KMS-11 (cell line): ENCODE measurements at regions not wholly inside any gene's neighbourhood (a gene's known extent, or its start where the extent isn't known, plus 50 kb on each side); places are given as distances from the start of the nearest gene placed in this dataset.

ENCODE experiments used
- H2AFZ ChIP-seq: fragments of 200-600 bp; sonication (generic); 2 replicates; pipeline ENCODE4 v1.6.1; 2016; ENCODE audit warnings: antibody characterized with exemption, mixed run types, low read depth
- H3K27ac ChIP-seq: fragments of 200-600 bp; sonication (generic); 2 replicates; pipeline ENCODE4 v1.6.1; 2016; ENCODE audit warnings: mild to moderate bottlenecking, mixed run types
- H3K27me3 ChIP-seq: fragments of 200-600 bp; sonication (generic); 2 replicates; pipeline ENCODE4 v1.6.1; 2017; ENCODE audit warnings: mild to moderate bottlenecking, low read depth, mixed run types, moderate library complexity; ENCODE audit not compliant: insufficient read depth
- H3K36me3 ChIP-seq: fragments of 200-600 bp; sonication (generic); 2 replicates; pipeline ENCODE4 v1.6.1; 2017; ENCODE audit warnings: mild to moderate bottlenecking, mixed run types; ENCODE audit not compliant: insufficient read depth
- H3K4me1 ChIP-seq: fragments of 200-600 bp; sonication (generic); 2 replicates; pipeline ENCODE4 v1.6.1; 2016; ENCODE audit warnings: mild to moderate bottlenecking, low read depth, mixed run types; ENCODE audit not compliant: poor library complexity, severe bottlenecking
- H3K4me2 ChIP-seq: fragments of 200-600 bp; sonication (generic); 2 replicates; pipeline ENCODE4 v1.7.0; 2016; ENCODE audit warnings: mild to moderate bottlenecking, mixed run types
- H3K4me3 ChIP-seq: fragments of 200-600 bp; sonication (generic); IDR thresholded peaks from 2 replicates; pipeline ENCODE4 v1.6.1; 2017; ENCODE audit warnings: low read depth, low read length, mixed read lengths; ENCODE audit not compliant: insufficient read depth
- H3K79me2 ChIP-seq: fragments of 200-600 bp; sonication (generic); 2 replicates; pipeline ENCODE4 v1.6.1; 2016; ENCODE audit warnings: low read depth, mixed run types; ENCODE audit not compliant: insufficient read depth
- H3K9ac ChIP-seq: fragments of 200-600 bp; sonication (generic); 2 replicates; pipeline ENCODE4 v1.6.1; 2016; ENCODE audit warnings: mild to moderate bottlenecking, mixed run types
- H4K20me1 ChIP-seq: fragments of 200-600 bp; sonication (generic); 2 replicates; pipeline ENCODE4 v1.6.1; 2016; ENCODE audit warnings: mild to moderate bottlenecking, mixed run types; ENCODE audit not compliant: insufficient read depth
- TF ChIP-seq, protein P1 (sequence below): fragments of 200-600 bp; sonication (generic); conservative IDR thresholded peaks from 2 replicates; pipeline ENCODE4 v1.6.1; 2017; ENCODE audit warnings: low read depth, mild to moderate bottlenecking, antibody characterized with exemption, low read length, moderate library complexity, mixed read lengths

DNA sequence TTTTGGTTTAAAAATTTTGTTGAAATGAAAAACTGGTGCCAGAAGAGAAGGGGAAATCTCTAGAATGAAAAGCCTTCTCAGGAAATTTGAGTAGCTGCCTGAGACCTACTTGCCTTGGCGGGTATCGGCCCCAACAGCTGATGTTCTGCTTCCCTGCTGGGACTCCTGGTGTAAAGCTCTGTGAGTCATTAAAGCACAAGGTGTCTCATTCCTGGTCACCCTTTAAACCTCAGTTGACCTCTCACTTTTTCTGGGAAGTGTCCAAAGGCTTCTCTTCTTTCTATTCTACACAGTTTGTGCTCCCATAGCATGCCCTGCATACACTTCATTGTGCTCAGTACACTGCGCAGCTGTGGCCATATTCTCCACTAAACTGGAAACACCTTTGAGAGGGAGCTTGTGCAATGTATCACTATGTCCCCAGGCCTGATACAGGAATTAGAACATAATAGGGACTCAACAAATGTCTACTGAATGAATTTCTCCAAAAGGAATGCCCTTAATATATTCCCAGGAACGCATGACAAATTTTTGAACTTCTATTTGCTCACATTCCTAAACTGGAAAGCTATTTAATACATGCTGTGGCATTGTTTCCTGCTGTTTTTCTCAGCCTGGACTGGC lies 303.9 kb downstream of the SDHAF3 start:
- Histone ChIP-seq H3K79me2 (no peaks in the 10 kb centered on the region), H4K20me1 (no peaks in the 10 kb centered on the region), H2AFZ (no peak overlapping the region), H3K9ac (no peak overlapping the region), H3K36me3 (no peaks in the 10 kb centered on the region), H3K4me3 (no peak overlapping the region), H3K4me2 (no peak overlapping the region), H3K4me1 (no peaks in the 10 kb centered on the region), H3K27ac (no peak overlapping the region), H3K27me3 (no peaks in the 10 kb centered on the region)
- TF ChIP-seq, protein P1, sequence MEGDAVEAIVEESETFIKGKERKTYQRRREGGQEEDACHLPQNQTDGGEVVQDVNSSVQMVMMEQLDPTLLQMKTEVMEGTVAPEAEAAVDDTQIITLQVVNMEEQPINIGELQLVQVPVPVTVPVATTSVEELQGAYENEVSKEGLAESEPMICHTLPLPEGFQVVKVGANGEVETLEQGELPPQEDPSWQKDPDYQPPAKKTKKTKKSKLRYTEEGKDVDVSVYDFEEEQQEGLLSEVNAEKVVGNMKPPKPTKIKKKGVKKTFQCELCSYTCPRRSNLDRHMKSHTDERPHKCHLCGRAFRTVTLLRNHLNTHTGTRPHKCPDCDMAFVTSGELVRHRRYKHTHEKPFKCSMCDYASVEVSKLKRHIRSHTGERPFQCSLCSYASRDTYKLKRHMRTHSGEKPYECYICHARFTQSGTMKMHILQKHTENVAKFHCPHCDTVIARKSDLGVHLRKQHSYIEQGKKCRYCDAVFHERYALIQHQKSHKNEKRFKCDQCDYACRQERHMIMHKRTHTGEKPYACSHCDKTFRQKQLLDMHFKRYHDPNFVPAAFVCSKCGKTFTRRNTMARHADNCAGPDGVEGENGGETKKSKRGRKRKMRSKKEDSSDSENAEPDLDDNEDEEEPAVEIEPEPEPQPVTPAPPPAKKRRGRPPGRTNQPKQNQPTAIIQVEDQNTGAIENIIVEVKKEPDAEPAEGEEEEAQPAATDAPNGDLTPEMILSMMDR: no peak

GRCh38 chr7:97422046-97422445 lies 304.5 kb downstream of the SDHAF3 start:
- Histone ChIP-seq H3K9ac (no peak overlapping the region), H3K4me2 (no peak overlapping the region), H3K4me1 (no peaks in the 10 kb centered on the region), H2AFZ (no peak overlapping the region), H3K27me3 (no peaks in the 10 kb centered on the region), H4K20me1 (no peaks in the 10 kb centered on the region), H3K36me3 (no peaks in the 10 kb centered on the region), H3K79me2 (no peaks in the 10 kb centered on the region), H3K4me3 (no peak overlapping the region), H3K27ac (no peak overlapping the region)
- TF ChIP-seq, protein P1: no peak

DNA sequence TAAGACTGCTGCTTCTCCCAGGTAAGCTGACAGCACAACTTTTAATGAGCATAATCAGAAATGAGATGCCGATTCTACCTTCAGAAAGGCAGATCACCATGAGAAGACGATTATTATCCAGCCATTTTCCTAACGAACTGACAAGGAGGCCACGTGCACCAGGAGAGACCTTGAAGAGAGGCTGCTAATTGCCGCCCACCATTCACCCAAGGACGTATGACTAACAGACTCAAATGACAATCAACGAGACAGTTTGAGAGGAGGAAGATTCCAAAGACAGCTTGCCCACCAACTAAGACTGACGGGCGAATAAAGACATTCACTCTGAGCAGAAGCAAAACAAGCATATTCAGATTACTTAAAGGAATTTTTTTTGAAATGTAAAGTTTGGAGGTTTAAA lies 301.9 kb upstream of the TAC1 start:
- Histone ChIP-seq H3K36me3 (no peaks in the 10 kb centered on the region), H3K27me3 (no peaks in the 10 kb centered on the region), H3K79me2 (no peaks in the 10 kb centered on the region), H3K4me3 (no peak overlapping the region), H2AFZ (no peak overlapping the region), H3K4me1 (no peaks in the 10 kb centered on the region), H3K27ac (no peak overlapping the region), H3K4me2 (no peak overlapping the region), H4K20me1 (no peaks in the 10 kb centered on the region), H3K9ac (no peak overlapping the region)
- TF ChIP-seq, protein P1: no peak

DNA sequence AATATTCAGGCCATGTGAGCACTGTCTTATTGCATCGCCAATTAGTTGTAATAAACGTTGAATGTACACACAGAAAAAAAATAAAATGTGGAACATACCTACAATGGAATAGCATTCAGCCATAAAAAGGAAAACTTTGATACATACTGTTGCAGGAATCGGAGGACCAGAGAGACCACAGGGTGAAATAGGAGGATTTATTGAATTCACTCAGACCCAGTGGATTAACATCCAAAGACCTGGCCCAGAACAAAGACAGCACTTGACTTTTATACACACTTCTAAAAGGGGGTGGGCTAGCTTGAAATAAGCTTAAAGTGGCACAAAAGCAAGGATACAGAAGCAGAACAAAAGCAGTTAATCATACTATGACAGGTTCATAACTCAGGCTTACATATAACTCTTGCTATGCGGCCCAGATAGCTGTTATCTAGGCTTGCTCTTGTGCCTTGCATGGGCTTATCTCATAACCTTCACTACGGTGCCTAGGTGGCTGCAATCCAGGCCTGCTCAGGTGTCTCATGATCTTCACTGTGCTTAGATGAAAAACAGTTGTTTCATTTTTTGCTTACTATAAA lies 292.2 kb upstream of the TAC1 start:
- H3K4me3 ChIP-seq: no peak overlapping the region
- H4K20me1 ChIP-seq: no peaks in the 10 kb centered on the region
- H2AFZ ChIP-seq: no peak overlapping the region
- no peak overlapping the region for H3K4me2 ChIP-seq
- no peaks in the 10 kb centered on the region for H3K36me3 ChIP-seq
- no peak overlapping the region for H3K27ac ChIP-seq
- no peaks in the 10 kb centered on the region for H3K4me1 ChIP-seq
- H3K27me3 ChIP-seq: no peaks in the 10 kb centered on the region
- no peak overlapping the region for H3K9ac ChIP-seq
- TF ChIP-seq, protein P1: no peak
- no peaks in the 10 kb centered on the region for H3K79me2 ChIP-seq
